ENCODE measurements at regions not wholly inside any gene's neighbourhood (a gene's known extent, or its start where the extent isn't known, plus 50 kb on each side); places are given as distances from the start of the nearest gene placed in this dataset.

GRCh38 chr20:54984104-54984448, 508.7 kb downstream of the DOK5 start:
- peak overlapping the region; percentile 71 for H3K27ac ChIP-seq
- TF ChIP-seq CTCF (conservative IDR thresholded peaks at IDR 0.05): no peak
- no peak; the same call in 1 of the 2 replicates for TF ChIP-seq ZFX (IDR thresholded peaks at IDR 0.05)

DNA sequence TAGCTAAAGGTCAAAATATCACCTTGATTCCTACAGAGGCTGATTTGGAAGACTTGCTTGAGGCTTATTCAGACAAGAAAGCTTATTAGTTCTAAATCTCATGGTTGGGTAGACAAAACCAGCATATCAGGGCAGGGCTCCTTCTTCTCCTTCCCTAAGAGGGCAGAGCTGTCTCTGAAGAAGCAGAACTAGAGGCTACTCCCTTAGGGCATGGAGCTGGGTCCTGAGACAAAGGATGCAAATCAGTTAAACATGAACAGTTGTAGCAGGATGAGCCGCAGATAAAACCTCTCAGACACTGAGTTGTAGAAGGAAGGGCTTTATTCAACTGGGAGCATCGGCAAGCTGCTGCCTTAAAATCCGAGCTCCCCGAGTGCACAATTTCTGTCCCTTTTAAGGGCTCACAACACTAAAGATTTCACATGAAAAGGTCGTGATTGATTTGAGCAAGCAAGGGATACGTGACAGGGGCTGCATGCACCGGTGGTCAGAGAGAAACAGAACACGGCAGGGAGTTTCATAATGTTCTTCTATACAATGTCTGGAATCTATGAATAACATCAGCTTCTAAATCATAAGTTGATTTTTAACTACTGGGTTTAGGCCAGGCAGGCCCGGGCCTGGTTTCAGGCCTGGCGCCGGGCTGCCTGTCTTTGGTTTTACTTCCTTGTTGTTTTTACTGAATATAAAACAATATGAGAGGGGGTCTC, 508.2 kb downstream of the DOK5 start:
- peak; percentile 43; the same call in 1 of the 2 replicates for TF ChIP-seq ZFX (IDR thresholded peaks at IDR 0.05)
- H3K27ac ChIP-seq: peak overlapping the region; percentile 71

DNA sequence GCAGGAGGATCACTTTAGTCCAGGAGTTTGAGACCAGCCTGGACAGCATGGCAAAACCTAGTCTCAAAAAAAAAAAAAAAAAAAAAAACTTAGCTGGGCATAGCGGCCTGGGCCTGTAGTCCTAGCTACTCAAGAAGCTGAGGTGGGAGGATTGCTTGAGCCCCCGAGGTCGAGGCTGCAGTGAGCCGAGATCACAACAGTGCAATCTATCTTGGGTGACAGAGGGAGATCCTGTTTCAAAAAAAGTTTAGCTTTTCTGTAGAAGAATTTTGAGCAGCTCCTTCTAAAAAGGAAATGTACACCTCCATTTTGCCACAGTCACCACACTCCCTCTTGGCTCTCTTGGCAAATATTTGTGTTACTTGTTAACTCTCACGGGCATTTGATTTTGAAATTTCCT, 505.8 kb downstream of the DOK5 start:
- H3K27ac ChIP-seq: no peak overlapping the region
- no peak for TF ChIP-seq CTCF (conservative IDR thresholded peaks at IDR 0.05)
- no peak for TF ChIP-seq ZFX (IDR thresholded peaks at IDR 0.05)

- H3K27ac ChIP-seq: no peak overlapping the region
- TF ChIP-seq ZFX (IDR thresholded peaks at IDR 0.05) (no peak), CTCF (conservative IDR thresholded peaks at IDR 0.05) (peak; percentile 84)
Measured at GRCh38 chr20:54980103-54980960, 504.9 kb downstream of the DOK5 start.

DNA sequence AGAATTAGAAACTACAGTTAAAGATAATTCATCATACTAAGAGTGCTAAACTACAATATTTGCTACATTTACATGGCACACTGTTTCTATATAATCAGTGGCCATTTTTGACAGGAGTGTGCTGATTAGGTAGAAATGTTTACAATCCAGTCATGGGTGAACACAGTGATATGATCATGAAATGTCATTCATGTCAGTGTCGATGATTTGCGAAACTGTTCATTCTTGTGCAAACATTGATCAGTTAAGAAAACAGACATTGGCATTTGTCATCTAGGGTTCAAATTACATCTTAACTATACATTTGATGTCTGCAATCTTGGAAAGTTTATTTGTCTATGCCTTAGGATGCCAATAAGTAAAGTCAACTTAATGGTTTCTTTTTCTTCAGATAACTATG, 474.9 kb downstream of the DOK5 start:
- no peak overlapping the region for H3K27ac ChIP-seq
- TF ChIP-seq CTCF (conservative IDR thresholded peaks at IDR 0.05) (no peak), ZFX (IDR thresholded peaks at IDR 0.05) (no peak)

DNA sequence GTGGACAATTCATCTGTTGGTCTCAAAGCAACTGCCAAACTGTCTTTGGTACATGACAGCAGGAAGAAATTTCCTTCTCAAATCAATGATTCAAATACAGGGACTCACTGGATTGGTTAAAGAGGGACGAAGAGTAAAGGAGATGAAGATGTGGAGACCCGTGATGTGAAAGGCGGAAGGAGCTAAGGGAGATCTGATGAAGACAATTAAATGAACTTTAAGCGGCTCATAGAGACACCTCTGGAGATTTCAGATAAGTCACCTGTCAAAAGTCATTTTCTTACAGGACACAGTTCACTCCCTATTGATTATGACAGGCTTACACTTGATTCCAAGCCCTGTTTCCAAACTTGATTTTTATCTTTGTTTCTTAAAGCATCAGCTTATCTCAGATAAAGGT, 466.3 kb downstream of the DOK5 start:
- TF ChIP-seq ZFX (IDR thresholded peaks at IDR 0.05) (no peak), CTCF (conservative IDR thresholded peaks at IDR 0.05) (no peak)

DNA sequence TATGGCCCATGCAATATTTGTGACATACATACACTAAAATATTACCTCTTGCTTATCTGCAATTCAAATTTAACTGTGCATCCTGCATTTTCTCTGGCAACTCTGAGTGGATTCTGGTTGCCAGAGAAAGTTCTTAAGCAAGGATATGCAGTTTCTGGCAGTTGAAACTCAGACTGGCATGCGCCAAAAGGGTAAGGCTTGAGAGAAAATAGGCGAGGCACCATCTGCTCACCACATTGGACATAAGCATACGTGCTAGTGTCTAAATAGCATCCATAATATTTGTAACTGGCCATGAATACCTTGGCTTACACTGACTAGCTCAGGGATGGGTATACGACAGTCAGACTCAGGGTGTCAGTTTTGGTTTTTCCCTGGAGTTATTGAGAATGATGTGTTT, 465.1 kb downstream of the DOK5 start:
- TF ChIP-seq ZFX (IDR thresholded peaks at IDR 0.05) (no peak), CTCF (conservative IDR thresholded peaks at IDR 0.05) (no peak)
- no peak overlapping the region for H3K27ac ChIP-seq

More for the DNA sequence above, 466.3 kb downstream of the DOK5 start:
- H3K27ac ChIP-seq: no peak overlapping the region
